ENCODE measurements at regions not wholly inside any gene's neighbourhood (a gene's known extent, or its start where the extent isn't known, plus 50 kb on each side); places are given as distances from the start of the nearest gene placed in this dataset.

DNA sequence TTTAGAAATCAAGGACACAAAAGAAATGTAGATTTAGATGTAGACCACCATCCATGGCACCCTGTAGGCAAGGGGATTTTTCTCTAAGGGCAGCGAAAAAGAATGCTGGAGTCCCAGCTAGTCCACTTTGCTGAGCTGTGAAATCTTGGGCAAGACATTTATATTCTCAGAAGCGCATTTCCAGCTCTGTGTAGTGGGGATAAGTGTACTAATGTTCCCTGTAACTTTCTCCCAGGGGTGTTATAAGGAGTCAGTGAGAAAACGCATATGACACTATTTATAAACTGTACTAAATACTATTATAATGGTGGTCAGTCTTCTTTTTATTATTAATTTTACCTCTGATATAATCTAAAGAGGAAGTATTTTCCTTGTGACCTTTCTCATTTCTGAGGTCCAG is 133.4 kb upstream of the FRMD6 start:
- no peak for DNase-seq

DNA sequence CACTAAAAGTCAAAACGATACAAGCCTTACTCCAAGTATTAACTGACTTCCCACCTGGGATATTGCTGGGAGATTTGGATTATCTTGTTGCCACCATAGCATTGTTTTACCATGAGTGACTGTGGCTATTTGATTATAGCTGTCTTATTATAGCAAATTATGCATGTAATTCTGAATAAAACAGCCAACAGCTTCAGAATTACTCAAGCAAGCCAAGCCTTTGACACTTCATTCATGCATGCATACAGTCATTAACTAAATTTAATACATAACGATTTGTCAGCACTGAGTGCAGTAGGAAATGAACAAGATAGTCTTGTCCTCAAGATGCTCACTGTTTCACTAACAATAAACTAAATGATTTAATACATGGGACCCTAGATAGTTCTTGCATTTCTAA is 133.0 kb upstream of the FRMD6 start:
- no peak for DNase-seq

DNA sequence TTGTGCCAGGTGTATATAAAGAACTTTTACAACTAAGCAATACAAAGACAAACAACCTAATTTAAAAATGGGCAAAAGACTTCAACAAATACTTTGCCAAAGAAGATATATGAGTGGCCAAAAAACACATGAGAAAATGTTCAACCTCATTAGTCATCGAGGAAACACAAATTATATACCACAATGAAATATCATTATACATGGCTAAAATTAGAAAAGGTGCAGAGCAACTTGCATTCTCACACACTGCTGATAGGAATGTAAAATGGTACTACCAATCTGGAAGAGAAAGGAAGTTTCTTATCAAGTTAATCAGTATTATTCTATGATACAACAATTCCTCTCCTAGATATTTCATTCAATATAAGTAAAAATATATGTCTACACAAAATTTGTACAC is 131.6 kb upstream of the FRMD6 start:
- no peak for DNase-seq

DNA sequence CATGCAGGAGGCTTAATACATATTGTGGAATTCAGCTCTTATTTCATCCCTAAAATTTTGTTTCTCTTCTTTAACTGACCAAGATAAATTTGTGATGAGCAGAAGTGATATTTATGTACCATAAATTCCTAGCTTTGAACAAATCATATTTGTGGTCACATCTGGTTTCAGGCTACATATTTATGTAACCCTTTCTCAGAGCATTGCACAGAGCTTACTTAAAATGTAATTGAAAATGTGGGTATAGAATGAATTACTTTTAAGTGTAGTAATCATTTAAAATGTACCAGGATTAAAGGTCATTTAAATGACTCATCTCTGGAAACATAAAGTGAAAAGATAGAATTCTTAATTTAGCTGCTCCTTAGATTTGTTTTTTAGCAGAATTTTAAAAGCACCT is 129.9 kb upstream of the FRMD6 start:
- DNase-seq: no peak

DNA sequence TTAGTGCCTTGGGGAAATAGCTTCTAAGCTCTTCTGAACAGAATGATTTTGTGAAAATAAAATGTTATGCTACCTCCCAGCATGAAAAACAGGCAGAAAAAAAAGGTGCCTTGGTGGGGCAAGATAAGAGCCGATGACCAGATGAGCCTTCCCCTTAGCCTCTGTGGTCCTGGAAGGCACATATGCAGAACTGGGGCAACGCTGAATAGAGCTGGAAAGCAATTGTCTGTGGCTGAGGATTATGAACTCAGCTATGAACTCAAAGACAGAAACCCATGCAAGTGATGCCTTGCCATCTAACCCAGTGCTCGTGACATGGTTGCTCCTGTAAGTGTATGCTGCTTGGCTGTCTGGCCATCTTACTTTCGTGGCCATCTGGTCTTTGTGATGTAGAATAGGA is 128.5 kb upstream of the FRMD6 start:
- no peak for DNase-seq

DNA sequence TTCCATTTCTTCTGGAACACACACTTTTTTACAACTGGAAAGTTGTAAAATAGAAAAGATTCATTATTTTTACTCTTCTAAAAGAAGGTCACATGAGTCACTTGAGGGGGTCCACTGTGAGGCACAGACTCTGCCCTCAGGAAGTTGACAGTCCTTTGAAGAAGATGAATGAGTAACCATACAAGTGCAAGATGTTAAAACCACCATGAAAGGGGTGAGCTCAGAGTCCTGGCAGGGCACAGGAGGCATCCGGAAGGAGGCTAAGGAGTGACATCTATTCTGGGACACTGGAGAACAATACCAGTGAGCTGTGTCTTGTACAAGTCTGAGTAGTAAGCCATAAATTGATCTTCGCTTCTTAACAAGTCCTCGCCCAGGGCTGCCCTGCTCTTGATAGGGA is 126.0 kb upstream of the FRMD6 start:
- DNase-seq: no peak

DNA sequence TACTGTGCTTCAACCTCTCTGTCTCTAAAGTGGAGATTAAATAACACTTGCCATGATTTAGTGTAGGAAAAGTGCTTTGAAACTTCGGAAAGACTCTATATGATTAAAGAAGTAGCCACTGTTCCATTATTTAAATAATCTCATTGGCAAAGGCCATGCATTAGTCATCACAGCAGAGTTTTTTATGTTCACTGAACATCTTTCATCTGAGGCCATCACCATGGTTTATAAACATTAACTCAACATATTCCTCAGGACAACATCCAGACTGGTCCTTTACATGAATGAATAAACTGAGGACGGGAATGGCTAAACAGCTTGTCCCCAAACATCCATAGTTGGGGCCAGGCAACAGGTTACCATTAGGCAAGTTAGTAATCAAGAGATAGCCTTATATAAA is 124.6 kb upstream of the FRMD6 start:
- DNase-seq: no peak

DNA sequence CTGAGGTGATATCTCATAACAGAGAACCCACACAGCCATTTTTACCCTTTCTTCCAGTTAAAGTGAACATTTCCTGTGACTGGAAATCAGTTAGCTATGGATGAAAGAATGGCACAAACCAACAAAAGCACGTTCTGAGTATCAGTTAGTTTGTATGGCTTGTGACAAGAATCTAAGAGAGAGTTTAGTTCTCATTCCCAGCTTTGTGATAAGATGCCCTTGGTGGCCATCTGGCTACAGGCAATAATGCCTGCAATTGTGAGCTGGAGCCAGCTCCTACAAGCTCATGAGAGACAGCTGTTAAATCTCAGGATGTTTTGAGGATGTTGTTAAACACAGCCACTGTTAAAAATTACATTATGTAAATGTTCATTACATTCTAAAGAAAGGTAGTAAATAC is 122.0 kb upstream of the FRMD6 start:
- no peak for DNase-seq

DNA sequence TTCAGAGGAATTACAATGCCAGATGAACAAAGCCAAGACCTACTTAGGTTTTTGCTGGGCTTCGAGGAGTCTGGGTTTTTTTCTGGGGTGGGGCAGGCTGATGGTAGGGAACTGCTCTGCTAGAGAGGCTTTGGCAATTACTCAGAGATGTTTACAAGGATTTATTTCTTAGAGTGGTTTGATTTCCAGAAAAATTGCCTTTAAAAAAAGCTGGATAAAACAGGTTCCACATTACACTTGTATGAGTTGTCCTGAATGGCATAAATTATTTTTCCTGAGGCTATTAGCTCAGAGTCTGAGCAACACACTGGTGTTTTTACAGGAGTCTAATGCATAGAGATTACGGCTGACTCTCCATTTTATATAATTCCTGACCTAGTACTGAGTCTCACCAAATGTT is 118.5 kb upstream of the FRMD6 start:
- DNase-seq: no peak

DNA sequence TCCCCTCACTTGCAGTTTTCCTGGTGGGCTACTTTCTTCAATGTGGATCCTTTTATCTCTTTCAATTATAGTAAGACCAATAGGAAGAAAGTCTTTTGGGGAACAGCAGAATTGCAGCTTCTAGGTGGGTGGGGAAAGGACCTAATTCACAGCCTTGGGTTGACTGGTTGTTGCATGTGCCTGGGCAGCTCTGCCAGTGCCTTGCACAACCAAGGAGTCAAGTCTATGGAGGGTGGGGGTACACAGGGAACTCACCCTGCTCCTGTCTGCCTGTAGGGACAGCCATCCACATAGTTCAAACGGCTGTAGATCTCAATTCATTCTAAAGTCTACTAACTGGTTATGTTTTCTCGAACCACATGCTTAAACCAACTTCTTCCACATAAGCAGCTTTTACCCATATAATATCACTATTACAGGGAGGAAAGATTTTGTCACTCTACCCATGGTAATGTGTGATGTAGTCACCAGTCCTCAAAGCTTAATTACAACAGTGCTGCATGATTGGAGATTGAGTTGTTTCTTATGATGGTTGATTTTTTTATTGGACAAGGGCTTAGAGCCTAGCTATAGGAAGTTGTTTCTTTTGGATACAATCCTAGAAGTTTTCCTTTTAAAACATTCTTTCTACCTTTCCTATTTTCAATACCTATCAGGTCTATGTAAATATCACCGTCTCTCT is 117.7 kb upstream of the FRMD6 start:
- no peak for DNase-seq

DNA sequence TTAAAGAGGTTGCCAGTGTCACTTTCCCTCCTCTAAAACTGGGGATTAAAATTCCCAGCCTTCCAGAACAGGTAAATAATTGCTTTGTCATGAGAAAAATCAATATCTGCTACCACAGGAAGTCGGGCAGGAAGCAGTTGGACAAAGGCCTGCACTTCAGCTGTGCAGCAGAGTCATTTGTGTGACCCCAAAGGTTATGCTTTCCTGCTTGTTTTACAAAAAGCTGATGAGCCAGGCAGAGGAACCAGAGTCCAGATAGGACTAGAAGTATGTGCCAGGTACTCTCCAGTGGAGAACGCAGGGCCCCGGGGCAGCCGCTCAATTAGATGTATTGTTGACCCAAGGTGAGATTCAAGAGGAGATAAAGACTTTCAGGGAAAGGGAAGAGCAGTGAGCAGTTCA is 117.1 kb upstream of the FRMD6 start:
- peak; percentile 24 for DNase-seq

DNA sequence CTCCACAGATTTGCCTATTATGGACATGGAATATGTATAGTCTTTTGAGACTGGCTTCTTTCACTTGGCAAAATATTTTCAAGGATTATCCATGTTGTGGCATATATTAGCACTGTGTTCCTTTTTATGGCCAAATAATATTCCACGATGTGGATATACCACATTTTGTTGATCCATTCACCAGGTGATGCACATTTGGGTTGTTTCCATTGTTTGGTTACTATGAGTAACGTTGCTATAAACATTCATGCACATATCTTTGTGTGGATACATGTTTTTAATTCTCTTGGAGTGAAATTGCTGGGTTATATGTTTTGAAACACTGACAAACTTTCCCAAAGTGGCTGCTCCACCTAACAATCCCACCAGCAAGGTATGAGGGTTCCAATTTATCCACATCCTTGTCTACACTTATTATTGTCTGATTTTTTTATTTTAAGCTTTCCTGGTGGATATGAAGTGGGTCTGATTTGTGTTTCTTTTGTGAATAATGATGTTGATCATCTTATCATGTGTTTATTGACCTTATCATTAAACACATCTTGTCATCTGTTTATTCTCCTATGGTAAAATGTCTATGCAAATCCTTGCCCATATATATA is 116.2 kb upstream of the FRMD6 start:
- no peak for DNase-seq

DNA sequence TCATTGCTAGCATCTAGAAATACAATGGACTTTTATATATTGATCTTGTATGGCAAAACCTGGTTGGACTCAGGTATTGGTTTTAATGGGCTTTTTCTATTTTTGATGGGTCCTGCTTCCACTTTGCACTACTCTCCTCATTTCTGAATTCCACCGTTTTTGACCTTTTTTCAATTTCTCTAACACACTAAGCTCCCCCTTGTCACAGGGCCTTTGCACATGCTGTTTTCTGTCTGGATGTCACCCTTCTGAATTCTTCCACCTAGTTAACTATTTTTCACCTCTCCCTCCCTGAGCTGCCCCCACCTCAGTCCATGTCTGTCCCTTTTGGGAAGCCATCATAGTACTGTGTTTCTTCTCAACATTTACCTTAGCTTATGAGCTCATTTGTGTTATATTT is 112.7 kb upstream of the FRMD6 start:
- DNase-seq: no peak

DNA sequence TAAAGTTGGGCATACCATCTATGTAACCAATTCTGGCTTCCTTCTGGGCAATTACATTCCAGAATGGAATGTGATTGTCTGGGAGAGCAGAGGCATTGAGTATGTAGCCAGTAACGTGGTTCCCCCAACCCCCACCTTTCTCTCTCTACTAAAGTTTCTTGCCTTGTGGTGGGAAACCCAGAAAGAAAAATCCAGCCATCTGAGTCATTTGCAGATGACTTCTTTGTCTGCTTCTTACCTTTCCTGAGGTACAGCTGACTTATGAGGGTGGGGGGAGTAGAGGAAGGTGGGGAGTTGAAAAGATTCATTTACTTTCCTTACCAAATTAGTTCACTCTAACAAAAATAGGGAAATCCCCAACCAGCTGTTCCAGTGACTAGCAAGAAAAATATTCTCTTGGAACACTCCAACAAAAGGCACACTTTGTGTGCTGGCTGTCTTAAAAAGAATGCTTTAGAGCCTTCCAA is 112.1 kb upstream of the FRMD6 start:
- DNase-seq: no peak

DNA sequence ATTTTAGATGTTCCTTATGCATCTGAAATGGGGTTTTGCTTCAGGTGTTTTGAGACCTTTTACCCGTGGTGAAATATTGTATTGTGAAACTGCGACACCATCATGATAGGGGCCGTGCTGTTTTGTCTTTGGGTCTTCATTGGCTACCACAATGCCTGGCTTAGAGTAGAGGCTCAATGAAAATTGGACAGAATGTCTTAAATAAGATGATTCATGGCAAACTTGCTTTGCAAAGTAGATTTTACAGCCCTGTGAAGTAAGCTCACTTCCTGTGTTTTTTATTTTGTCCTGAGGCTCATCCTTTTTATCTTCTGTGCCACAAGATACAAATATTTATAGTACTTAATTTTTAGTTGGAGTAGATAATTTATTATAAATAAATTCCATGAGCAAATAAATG is 111.3 kb upstream of the FRMD6 start:
- no peak for DNase-seq

DNA sequence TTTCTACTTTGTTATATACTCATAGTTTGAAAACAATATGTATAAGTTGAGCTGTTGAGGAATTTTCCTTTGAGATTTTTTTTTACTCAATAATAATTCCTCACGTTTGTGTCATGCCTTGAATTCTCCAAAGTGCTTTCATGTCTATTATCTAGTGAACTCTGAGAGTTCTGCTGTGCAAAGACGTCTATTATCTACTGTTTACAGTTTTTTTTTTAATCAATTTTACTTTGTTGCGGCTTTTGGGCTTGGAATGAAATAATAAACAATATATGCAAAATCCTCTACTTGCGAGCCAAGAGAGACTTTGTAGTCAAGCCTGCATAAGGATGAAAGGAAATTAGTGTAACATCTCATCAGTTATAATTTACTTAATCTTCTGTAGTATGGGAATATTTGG is 107.2 kb upstream of the FRMD6 start:
- DNase-seq: no peak

DNA sequence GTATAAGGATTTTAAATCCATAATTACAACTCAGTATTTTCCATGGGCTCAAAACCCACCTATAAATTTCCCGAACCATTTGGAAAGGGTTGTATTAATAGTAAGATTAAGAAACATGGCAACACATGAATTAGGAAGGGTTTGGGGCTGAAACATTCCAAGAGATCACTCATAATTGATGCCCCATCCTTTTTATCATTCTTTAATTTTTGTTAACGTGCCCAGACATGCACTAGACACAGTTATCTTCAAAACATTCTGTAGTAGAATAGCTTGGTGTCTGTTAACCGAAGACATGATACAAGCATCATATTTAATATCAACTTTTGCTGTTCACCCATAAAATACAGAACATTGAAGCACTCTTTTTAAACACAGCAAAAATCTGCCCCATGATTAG is 106.8 kb upstream of the FRMD6 start:
- DNase-seq: no peak

DNA sequence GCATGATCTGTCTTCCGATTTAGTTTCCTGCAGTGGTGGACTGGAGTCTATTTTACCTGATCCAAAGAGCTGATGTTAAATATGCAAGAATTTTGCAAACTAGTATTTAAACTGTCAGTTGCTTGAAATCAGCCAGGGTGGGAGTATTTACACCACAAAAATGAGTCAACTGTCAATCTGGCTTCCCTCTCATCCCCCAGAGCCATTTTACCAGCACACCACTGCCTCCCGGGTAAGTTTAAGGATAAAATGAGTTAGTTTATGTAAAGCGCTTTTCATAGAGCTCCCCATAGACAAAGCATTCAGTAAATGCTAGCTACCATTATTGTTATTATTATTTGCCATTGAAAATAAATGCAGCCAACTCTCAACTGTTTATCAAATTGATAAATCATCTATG is 106.3 kb upstream of the FRMD6 start:
- no peak for DNase-seq

DNA sequence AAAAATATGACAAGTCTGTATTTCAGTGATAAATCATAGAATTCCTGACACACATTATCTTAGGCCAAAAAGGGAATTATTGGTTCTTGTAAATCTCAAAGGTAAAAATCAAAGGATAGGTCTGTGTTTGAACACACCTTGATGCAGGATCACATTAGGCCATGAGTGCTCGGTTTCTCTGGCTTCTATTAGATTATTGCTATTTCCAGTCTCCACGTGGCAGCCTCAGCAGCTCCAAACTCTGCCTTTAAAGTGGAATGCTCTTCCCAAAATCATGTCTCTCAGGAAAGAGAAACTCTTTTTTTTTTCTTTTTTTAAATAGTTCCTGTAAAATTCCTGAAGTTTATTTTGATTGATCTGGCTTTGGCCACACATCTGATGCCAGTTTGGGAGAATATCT is 105.6 kb upstream of the FRMD6 start:
- no peak for DNase-seq

DNA sequence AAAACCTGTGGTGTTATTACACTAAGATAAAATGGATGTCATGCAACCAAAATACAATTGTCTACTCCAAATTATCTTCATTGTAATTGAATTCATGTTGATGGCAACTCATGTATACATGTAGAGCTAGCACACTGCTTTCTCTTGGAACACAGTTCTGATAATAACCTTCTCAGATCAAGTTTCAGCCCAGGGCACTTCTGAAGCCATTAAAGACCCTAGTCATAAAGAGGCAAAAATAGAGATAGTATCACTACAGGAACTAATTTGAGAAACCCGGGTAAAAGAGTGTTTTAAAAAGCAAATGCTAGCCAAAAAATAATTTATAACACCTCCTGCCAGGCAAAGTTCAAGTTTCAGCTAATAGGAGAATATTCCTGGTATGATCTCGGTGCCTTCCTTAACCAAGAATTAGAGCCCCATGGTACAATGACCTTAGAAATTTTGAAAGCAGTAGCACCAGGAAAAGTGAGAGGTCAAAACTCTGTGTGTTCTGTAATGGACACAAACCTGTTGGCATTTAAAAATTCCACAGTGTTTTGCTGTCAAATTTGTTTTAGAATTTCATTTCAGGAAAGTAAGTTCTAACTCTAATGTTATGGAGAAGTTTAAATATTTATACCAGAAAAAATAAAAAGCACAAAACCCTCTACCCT is 105.0 kb upstream of the FRMD6 start:
- no peak for DNase-seq

DNA sequence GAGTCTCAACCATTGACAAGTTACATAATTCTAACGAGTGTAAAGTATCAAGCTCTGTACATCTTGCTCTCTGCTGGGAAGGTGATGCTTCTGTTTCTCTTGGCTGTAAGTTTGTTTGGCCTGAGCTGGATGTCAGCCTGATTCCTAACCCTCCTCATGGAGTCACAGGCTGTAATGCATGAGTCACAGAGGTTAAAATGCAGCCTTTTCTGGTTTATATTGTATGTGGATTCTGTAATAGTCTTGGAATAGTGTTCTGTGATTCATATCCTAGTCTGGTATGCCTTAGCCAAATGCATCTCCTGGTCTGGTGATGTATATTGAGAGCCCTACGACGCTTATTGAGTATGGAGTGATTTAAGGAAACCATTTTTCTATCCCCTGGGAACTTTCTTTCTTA is 104.5 kb upstream of the FRMD6 start:
- DNase-seq: no peak

DNA sequence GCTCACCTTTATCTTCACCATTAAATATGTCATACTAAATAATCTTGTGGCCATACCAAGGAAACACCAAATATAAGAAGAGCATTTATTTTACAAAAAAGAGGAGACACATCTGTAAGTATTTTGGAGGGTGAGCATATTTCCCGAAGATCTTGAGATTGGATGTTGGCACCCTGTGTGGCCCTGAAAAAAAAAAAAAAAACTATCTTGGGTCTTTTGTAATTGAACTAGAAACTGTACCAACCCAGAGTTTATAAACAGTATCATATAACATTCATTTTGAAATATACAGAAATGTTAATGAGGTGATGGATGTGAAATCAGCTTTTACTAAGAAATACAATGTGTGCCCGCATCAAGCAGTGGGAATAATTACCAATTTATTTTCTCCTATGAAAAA is 104.0 kb upstream of the FRMD6 start:
- DNase-seq: no peak

DNA sequence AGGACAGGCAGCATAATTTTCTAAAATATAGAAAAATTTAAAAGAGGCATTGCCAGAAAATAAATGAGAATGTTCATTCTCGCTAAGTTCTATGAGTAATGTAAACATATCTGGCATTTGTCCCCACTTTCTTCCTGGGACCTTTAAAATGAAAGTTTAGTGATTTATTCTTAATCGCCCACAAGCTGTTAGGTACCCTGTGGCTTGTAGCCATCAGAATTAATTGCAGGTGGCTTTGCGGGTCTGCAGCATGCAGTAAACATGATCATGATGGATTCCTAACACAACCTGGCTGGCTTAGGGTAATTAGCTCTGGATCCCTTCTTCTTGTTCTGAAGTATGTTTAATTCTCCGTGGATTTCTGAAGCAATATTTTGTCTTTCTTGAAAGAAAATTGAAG is 103.5 kb upstream of the FRMD6 start:
- no peak for DNase-seq

DNA sequence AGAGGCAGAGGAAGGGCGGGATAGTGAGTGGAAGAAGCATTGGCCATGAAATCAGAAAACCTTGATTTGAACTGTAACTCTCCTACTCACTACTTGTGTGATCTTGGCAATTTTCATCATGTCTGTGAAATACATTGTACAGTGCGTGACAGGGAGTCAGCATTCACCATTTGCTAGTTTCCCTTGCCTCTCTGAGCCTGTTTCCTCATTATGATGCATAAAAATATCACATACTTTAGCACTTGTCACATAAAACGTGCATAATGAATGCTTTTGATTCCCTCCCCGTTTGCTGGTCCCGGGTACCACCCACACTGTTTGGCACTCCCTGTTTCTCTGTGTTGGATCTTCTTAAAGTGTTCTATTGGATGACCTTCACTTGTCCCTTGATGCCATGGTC is 101.1 kb upstream of the FRMD6 start:
- no peak for DNase-seq

DNA sequence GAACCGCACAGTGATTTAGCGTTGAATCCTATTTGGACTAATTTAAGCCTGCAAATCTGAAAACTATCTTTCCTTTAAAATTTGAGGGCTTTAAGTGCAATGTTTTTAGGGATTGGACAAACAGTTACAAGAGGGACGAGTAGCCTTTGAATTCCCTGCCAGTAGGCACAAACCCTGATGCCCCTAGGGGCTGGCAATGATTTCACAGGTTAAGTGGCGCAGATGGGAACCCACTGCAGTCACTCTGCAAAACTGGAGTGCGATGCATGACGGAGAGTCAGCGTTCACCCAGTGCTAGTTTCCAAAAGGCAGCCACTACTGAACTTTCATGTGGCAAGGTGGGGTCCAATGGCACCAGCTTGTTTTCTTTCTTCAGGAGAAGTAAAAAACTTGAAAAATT is 99.4 kb upstream of the FRMD6 start:
- peak; percentile 8 for DNase-seq

Data from NCI-H345 (cell line).